NB4 (cell line): ENCODE measurements at regions not wholly inside any gene's neighbourhood (a gene's known extent, or its start where the extent isn't known, plus 50 kb on each side); places are given as distances from the start of the nearest gene placed in this dataset.

Source experiments
- CTCF ChIP-seq: IDR thresholded peaks from one replicate; pipeline ENCODE4 v1.5.1; 2012; ENCODE audit warnings: low read depth, low read length
- MAX ChIP-seq: IDR thresholded peaks from 2 replicates; pipeline ENCODE4 v1.6.1; 2011; ENCODE audit warnings: low read depth, low read length
- POLR2A ChIP-seq: IDR thresholded peaks from 2 replicates; pipeline ENCODE4 v1.6.1; 2011; ENCODE audit warnings: mild to moderate bottlenecking; ENCODE audit not compliant: insufficient read length; ENCODE audit errors: extremely low read depth

- no peak for TF ChIP-seq CTCF
- TF ChIP-seq POLR2A: no peak
- no peak for TF ChIP-seq MAX
Observed at GRCh38 chr4:159689526-159689925, 586.6 kb downstream of the RAPGEF2 start.
